IPS DF 6.9 (cell line): ENCODE measurements at regions not wholly inside any gene's neighbourhood (a gene's known extent, or its start where the extent isn't known, plus 50 kb on each side); places are given as distances from the start of the nearest gene placed in this dataset.

ENCODE experiments used
- DNase-seq: peaks from one replicate; pipeline ENCODE4 v3.0.0-alpha.2; 2013; ENCODE audit warnings: low read depth, low spot score
- H3K27ac ChIP-seq: one replicate; pipeline ENCODE4 v1.5.1; 2013; ENCODE audit warnings: low read length, control low read depth
- H3K27me3 ChIP-seq: 2 replicates; pipeline ENCODE4 v1.6.1; 2013; ENCODE audit warnings: mild to moderate bottlenecking, low read length; ENCODE audit not compliant: control insufficient read depth, insufficient read depth
- H3K36me3 ChIP-seq: 2 replicates; pipeline ENCODE4 v1.6.1; 2013; ENCODE audit warnings: low read length; ENCODE audit not compliant: control insufficient read depth, insufficient read depth
- H3K4me1 ChIP-seq: 2 replicates; pipeline ENCODE4 v1.6.1; 2013; ENCODE audit warnings: low read length; ENCODE audit not compliant: control insufficient read depth, insufficient read depth
- H3K4me3 ChIP-seq: 2 replicates; pipeline ENCODE4 v1.5.1; 2013; ENCODE audit warnings: mild to moderate bottlenecking, low read length
- H3K9me3 ChIP-seq: 2 replicates; pipeline ENCODE4 v1.6.1; 2013; ENCODE audit warnings: low read length, inconsistent platforms; ENCODE audit not compliant: control insufficient read depth, insufficient read depth
- WGBS: extraction: QIAGEN DNeasy Blood & Tissue Kit; methylation state at CpG from one replicate; pipeline ENCODE4 v1.1.7; 2013; ENCODE audit warnings: mixed read lengths, missing lambda C conversion rate; ENCODE audit not compliant: insufficient read length, insufficient coverage; 5-methylcytosine and 5-hydroxymethylcytosine counted together

GRCh38 chr7:132733860-132734259 lies 157.6 kb upstream of the PLXNA4 start:
- WGBS = no CpG with 5 or more reads among the region's 9 CpGs
- Histone ChIP-seq H3K27ac (no peak overlapping the region), H3K27me3 (no peaks in the 10 kb centered on the region), H3K4me1 (no peaks in the 10 kb centered on the region), H3K4me3 (no peak overlapping the region), H3K9me3 (no peaks in the 10 kb centered on the region), H3K36me3 (no peaks in the 10 kb centered on the region)
- DNase-seq = no peak

GRCh38 chr7:132732321-132732865 lies 156.1 kb upstream of the PLXNA4 start:
- no peak overlapping the region for H3K4me3 ChIP-seq
- WGBS = no CpG with 5 or more reads among the region's 8 CpGs
- DNase-seq = no peak
- no peaks in the 10 kb centered on the region for H3K4me1 ChIP-seq
- no peaks in the 10 kb centered on the region for H3K27me3 ChIP-seq
- no peaks in the 10 kb centered on the region for H3K36me3 ChIP-seq
- H3K9me3 ChIP-seq = no peaks in the 10 kb centered on the region
- no peak overlapping the region for H3K27ac ChIP-seq

GRCh38 chr7:132730105-132730504 lies 153.8 kb upstream of the PLXNA4 start:
- WGBS = no CpG with 5 or more reads among the region's 4 CpGs
- no peak for DNase-seq
- H3K27ac ChIP-seq = no peak overlapping the region
- no peaks in the 10 kb centered on the region for H3K9me3 ChIP-seq
- H3K27me3 ChIP-seq = no peaks in the 10 kb centered on the region
- H3K4me3 ChIP-seq = no peak overlapping the region
- no peaks in the 10 kb centered on the region for H3K36me3 ChIP-seq
- H3K4me1 ChIP-seq = no peaks in the 10 kb centered on the region

DNA sequence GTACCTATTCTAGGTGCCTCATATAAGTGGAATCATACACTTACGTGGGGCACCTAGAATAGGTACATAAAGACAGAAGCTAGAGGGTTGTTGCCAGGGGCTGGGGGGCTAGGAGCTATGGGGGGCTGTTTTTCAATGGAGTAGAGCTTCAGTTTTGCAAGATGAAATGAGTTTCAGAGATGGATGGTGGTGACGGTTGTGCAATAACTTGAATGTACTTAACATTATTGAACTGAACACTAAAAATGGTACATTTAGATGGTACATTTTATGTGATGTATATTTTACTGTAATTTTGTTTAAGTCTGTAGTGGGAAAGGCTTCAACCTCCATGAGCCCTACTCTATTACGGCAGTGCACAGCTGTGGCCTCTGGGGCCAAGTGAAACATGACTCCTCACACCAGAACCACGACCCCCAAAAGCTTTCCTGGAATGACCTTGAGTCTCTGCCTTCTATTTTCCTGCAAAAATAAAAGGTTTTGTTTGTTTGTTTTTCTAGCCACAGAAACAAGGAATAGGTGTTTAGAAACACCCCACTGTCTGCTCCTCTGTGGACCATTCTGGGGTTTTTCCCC lies 147.3 kb upstream of the PLXNA4 start:
- H3K9me3 ChIP-seq = no peaks in the 10 kb centered on the region
- DNase-seq = no peak
- H3K27me3 ChIP-seq = no peaks in the 10 kb centered on the region
- no peak overlapping the region for H3K4me3 ChIP-seq
- no peak overlapping the region for H3K27ac ChIP-seq
- no peaks in the 10 kb centered on the region for H3K36me3 ChIP-seq
- no CpG with 5 or more reads among the region's 4 CpGs for WGBS
- H3K4me1 ChIP-seq = no peaks in the 10 kb centered on the region

GRCh38 chr7:132720835-132721234 lies 144.6 kb upstream of the PLXNA4 start:
- no peak for DNase-seq
- no peaks in the 10 kb centered on the region for H3K4me1 ChIP-seq
- no CpG with 5 or more reads among the region's 5 CpGs for WGBS
- H3K27ac ChIP-seq = no peak overlapping the region
- H3K9me3 ChIP-seq = no peaks in the 10 kb centered on the region
- H3K4me3 ChIP-seq = no peak overlapping the region
- H3K36me3 ChIP-seq = no peaks in the 10 kb centered on the region
- H3K27me3 ChIP-seq = no peaks in the 10 kb centered on the region

DNA sequence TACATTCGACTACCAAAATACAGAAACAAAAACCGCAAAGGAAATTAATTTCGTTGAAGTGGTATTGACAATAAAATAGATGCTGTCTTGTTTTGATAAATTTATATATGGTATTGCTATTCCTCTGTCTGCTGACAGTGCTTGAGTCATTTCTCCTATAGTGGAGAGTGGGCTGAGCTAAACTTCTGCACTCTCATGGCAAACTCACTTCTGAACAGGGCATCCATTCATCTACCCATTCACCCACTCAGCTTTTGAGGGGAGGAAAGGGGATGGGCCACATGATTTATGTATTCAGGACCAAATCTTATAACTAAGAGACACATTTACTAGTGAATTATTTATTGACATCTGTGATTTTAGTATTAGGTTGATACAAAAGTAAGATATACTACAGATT lies 137.6 kb upstream of the PLXNA4 start:
- WGBS = no CpG with 5 or more reads among the region's 3 CpGs
- Histone ChIP-seq H3K27me3 (no peaks in the 10 kb centered on the region), H3K4me3 (no peak overlapping the region), H3K9me3 (no peaks in the 10 kb centered on the region), H3K27ac (no peak overlapping the region), H3K36me3 (no peaks in the 10 kb centered on the region), H3K4me1 (no peaks in the 10 kb centered on the region)
- no peak for DNase-seq

- no peaks in the 10 kb centered on the region for H3K4me1 ChIP-seq
- H3K36me3 ChIP-seq = no peaks in the 10 kb centered on the region
- H3K9me3 ChIP-seq = no peaks in the 10 kb centered on the region
- no peak for DNase-seq
- H3K27ac ChIP-seq = no peak overlapping the region
- no CpG with 5 or more reads among the region's 7 CpGs for WGBS
- no peaks in the 10 kb centered on the region for H3K27me3 ChIP-seq
- H3K4me3 ChIP-seq = no peak overlapping the region
Observed at GRCh38 chr7:132709971-132710567, 133.8 kb upstream of the PLXNA4 start.

GRCh38 chr7:132708470-132708869 lies 132.2 kb upstream of the PLXNA4 start:
- Histone ChIP-seq H3K27me3 (no peaks in the 10 kb centered on the region), H3K4me1 (no peaks in the 10 kb centered on the region), H3K9me3 (no peaks in the 10 kb centered on the region), H3K27ac (no peak overlapping the region), H3K4me3 (no peak overlapping the region), H3K36me3 (no peaks in the 10 kb centered on the region)
- no CpG with 5 or more reads among the region's 5 CpGs for WGBS
- no peak for DNase-seq

- Histone ChIP-seq H3K9me3 (no peaks in the 10 kb centered on the region), H3K4me1 (no peaks in the 10 kb centered on the region), H3K27ac (no peak overlapping the region), H3K36me3 (no peaks in the 10 kb centered on the region), H3K4me3 (no peak overlapping the region), H3K27me3 (no peaks in the 10 kb centered on the region)
- DNase-seq = no peak
- no CpG with 5 or more reads among the region's 5 CpGs for WGBS
Observed at GRCh38 chr7:132705146-132705545, 128.9 kb upstream of the PLXNA4 start.

- Histone ChIP-seq H3K9me3 (no peaks in the 10 kb centered on the region), H3K36me3 (no peaks in the 10 kb centered on the region), H3K27me3 (no peaks in the 10 kb centered on the region), H3K4me3 (no peak overlapping the region), H3K4me1 (no peaks in the 10 kb centered on the region), H3K27ac (no peak overlapping the region)
- no CpG with 5 or more reads among the region's 7 CpGs for WGBS
- no peak for DNase-seq
Observed at GRCh38 chr7:132703742-132704141, 127.5 kb upstream of the PLXNA4 start.

DNA sequence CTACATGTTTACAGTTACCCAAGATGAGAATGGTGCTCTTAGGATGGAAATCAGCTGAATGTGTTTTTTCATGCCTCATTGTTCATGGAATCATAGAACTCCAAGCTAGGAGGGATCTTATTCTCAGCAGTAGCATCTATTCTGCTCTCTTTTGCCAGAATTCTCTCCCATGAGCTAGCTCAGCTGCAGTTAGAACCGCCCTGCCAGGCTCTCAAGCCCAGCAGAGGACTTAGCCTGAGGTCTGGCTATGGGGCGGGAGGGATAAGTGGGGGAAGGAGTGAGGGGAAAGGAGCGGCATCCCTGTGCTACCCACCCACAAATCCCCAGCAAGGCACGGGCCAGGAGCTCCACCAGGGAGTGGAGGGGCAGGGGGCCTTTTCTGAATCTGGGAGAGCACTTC lies 120.7 kb upstream of the PLXNA4 start:
- Histone ChIP-seq H3K9me3 (no peaks in the 10 kb centered on the region), H3K27ac (no peak overlapping the region), H3K4me1 (no peaks in the 10 kb centered on the region), H3K36me3 (no peaks in the 10 kb centered on the region), H3K4me3 (no peak overlapping the region), H3K27me3 (no peaks in the 10 kb centered on the region)
- no CpG with 5 or more reads among the region's 4 CpGs for WGBS
- DNase-seq = no peak
